Activated CD4-positive, alpha-beta T cell treated with anti-CD3 and anti-CD28 coated beads, Interleukin-2, amount 10 ng/mL, durations not matched to agents 7 days and 5 days (primary cell): ENCODE measurements at regions not wholly inside any gene's neighbourhood (a gene's known extent, or its start where the extent isn't known, plus 50 kb on each side); places are given as distances from the start of the nearest gene placed in this dataset.

Experiments used
- CTCF ChIA-PET: fragments of 350-600 bp; sonication (Branson Sonifier 250); formaldehyde crosslinking; loops from one replicate; lab custom pipeline; 2021; ENCODE audit warnings: antibody characterized with exemption; lab: Charles Lee
- POLR2A ChIA-PET: fragments of 350-600 bp; sonication (Branson Sonifier 250); formaldehyde crosslinking; loops from one replicate; lab custom pipeline; 2021; ENCODE audit warnings: antibody characterized with exemption; lab: Charles Lee
- DNase-seq: peaks from one replicate; pipeline ENCODE4 v3.0.0-alpha.2; 2020
- H3K27ac Mint-ChIP-seq: one replicate; pipeline ENCODE4 v1.8.0; 2021; ENCODE audit warnings: mild to moderate bottlenecking, moderate library complexity, mixed read lengths
- H3K27me3 Mint-ChIP-seq: one replicate; pipeline ENCODE4 v1.8.0; 2021; ENCODE audit warnings: mixed read lengths
- H3K36me3 Mint-ChIP-seq: one replicate; pipeline ENCODE4 v1.8.0; 2021; ENCODE audit warnings: low read depth, mixed read lengths
- H3K4me1 Mint-ChIP-seq: one replicate; pipeline ENCODE4 v1.8.0; 2021; ENCODE audit warnings: mixed read lengths
- H3K4me3 Mint-ChIP-seq: one replicate; pipeline ENCODE4 v1.8.0; 2021; ENCODE audit warnings: mild to moderate bottlenecking, moderate library complexity, mixed read lengths
- H3K9me3 Mint-ChIP-seq: one replicate; pipeline ENCODE4 v1.8.0; 2021; ENCODE audit warnings: mixed read lengths

DNA sequence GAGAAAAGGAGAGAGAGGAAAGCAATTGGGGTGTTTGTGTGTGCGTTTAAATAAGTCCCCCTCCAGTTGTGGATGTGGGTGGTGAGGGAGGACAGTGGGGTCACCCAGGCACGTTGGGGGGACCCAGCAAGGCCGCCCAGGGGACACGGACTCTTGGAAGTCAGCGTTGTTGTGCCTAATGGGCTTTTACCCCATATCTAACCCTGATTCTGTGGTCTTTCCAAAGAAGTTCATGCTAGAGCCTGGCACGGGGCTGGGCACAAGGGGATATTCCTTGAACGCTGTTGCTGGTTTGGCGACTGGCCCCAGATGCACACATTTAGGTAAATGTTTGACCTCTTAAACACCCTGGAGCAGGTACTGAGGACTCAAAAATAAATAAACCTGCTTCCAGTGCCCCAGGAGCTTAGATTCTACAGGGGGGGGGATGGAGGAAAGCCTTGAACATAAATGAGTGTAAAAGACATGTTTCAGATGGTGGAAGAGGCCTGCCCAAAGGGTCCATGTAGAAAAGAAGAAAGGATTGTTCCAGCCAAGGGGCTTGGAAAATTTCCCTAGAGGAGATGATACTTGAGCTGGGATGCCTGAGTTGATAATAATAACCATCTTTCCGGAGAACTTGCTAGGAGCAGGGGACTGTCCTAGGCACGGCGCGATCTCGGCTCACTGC is 97.7 kb upstream of the SIX3 start:
- Mint-ChIP-seq H3K4me1 (peaks cover 4% of the 10 kb centered on the region), H3K36me3 (no peaks in the 10 kb centered on the region), H3K9me3 (no peaks in the 10 kb centered on the region), H3K4me3 (no peak overlapping the region), H3K27ac (no peak overlapping the region), H3K27me3 (peaks cover 7% of the 10 kb centered on the region)
- ChIA-PET POLR2A (no interaction called here), CTCF (interaction anchor here (1.4 to 2.1 kb wide), 2 partner anchors 10 to 41 kb away, joined by 3 to 9 read pairs; no protein-coding TSS in a partner anchor)
- no peak for DNase-seq

DNA sequence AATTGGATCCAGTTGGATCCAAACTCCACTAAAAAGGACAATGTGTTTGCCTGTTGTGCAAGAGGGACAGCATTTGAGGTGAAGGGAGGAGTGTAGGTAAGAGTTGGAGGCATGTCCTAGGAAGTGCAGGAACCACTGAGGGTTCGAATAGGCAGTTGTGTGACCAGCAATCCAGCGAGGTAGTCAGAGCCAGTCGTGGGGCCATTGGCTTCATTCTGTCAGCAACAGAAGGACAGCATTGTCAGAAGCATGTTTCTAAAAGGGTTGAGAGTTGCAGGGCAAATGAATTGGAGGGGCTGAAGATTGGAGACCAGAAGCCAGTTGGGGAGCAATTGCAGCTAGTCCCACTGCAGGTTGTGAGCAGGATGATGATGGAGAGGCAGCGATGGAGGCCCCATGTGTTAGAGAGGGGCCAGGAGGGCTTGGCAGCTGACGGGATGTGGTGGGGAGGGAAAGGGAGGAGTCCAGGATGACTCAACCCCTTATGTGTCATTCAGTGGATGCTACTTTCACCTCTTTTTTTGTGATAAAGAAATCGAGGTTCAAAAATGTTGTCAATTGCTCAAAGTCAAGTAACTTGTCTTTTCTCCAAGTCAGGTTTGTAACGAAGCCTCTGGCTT is 96.7 kb upstream of the SIX3 start:
- Mint-ChIP-seq H3K27me3 (peaks cover 16% of the 10 kb centered on the region), H3K4me3 (no peak overlapping the region), H3K36me3 (no peaks in the 10 kb centered on the region), H3K9me3 (no peaks in the 10 kb centered on the region), H3K4me1 (peaks cover 9% of the 10 kb centered on the region), H3K27ac (no peak overlapping the region)
- ChIA-PET CTCF (interaction anchor here (0.8 to 2.1 kb wide), 3 partner anchors 8 to 40 kb away, joined by 3 to 9 read pairs (median 3); no protein-coding TSS in a partner anchor), POLR2A (no interaction called here)
- DNase-seq = no peak

DNA sequence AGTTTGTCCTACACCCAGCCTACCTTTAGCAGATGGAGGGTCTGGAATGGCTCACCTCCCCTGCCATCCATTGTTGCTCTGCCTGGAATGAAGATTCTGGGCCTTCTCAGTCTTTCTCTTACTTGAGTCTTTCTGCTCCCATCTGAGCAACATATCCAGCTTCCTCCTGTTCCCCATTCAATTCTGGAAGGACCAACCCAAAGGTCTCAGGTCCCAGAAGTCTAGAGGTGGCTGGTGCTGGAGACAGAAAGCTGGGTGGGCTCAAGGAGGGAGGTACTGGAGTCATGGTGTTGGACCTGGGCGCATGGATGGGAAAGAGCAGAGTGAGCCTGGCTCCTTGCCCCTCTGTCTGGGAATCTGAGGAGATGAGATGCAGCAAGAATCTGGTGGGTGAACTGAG is 93.5 kb upstream of the SIX3 start:
- H3K27ac Mint-ChIP-seq = peak overlapping the region; percentile 22
- peaks cover 9% of the 10 kb centered on the region for H3K4me1 Mint-ChIP-seq
- no peak overlapping the region for H3K4me3 Mint-ChIP-seq
- H3K27me3 Mint-ChIP-seq = peaks cover 29% of the 10 kb centered on the region
- ChIA-PET CTCF (no interaction called here), POLR2A (no interaction called here)
- no peaks in the 10 kb centered on the region for H3K9me3 Mint-ChIP-seq
- no peak for DNase-seq
- no peaks in the 10 kb centered on the region for H3K36me3 Mint-ChIP-seq

DNA sequence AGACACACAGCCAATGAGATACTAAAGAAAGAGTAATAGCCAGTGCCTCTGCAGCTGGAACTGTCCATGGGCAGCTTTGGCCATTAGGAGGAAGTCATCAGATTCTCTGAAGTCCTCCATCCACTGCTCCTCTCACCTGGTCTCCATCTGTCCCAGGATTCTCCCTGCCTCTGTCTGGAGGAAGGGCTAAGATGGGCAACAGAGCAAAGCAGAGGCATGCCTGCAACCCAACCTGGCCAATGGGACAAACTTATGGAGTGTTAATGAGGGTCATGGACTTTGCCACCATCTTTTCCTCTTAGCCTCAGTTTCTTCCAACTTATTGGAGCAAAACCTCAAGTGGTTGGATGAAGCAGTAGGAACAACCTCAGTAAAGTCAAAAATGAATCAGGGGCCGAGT is 91.5 kb upstream of the SIX3 start:
- POLR2A ChIA-PET = no interaction called here
- H3K4me3 Mint-ChIP-seq = no peak overlapping the region
- H3K36me3 Mint-ChIP-seq = no peaks in the 10 kb centered on the region
- peaks cover 5% of the 10 kb centered on the region for H3K4me1 Mint-ChIP-seq
- no peaks in the 10 kb centered on the region for H3K9me3 Mint-ChIP-seq
- no peak for DNase-seq
- peaks cover 34% of the 10 kb centered on the region for H3K27me3 Mint-ChIP-seq
- CTCF ChIA-PET = no interaction called here
- H3K27ac Mint-ChIP-seq = no peak overlapping the region

GRCh38 chr2:44851518-44851917 is 90.0 kb upstream of the SIX3 start:
- no peaks in the 10 kb centered on the region for H3K36me3 Mint-ChIP-seq
- H3K4me3 Mint-ChIP-seq = no peak overlapping the region
- no peak for DNase-seq
- ChIA-PET POLR2A (interaction anchor here (0.7 kb wide), 1 partner anchor 25 kb away, joined by 3 read pairs; no protein-coding TSS in a partner anchor), CTCF (no interaction called here)
- no peak overlapping the region for H3K27ac Mint-ChIP-seq
- peaks cover 40% of the 10 kb centered on the region for H3K27me3 Mint-ChIP-seq
- no peaks in the 10 kb centered on the region for H3K9me3 Mint-ChIP-seq
- peaks cover 5% of the 10 kb centered on the region for H3K4me1 Mint-ChIP-seq

DNA sequence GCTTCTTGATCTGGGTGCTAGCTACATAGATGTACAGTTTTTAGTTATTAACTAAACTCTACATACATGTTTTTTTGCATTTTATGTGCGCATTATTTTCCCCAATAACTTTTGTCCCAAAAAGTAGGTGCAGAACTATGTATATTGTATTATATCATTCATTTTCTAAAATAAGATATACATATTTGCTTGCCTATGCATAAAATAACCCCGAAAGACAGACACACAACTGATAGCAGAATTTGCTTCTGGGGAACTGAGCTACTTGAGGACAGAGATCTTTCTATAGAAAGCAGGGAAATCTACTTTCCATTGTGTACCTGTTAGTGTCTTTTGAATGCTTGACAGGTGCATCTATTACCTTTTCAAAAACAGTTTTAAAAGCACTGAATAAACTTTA is 88.9 kb upstream of the SIX3 start:
- H3K4me3 Mint-ChIP-seq = no peak overlapping the region
- H3K9me3 Mint-ChIP-seq = no peaks in the 10 kb centered on the region
- no peak for DNase-seq
- no peaks in the 10 kb centered on the region for H3K36me3 Mint-ChIP-seq
- H3K27me3 Mint-ChIP-seq = peaks cover 44% of the 10 kb centered on the region
- POLR2A ChIA-PET = no interaction called here
- CTCF ChIA-PET = no interaction called here
- H3K4me1 Mint-ChIP-seq = peaks cover 5% of the 10 kb centered on the region
- H3K27ac Mint-ChIP-seq = no peak overlapping the region

- Mint-ChIP-seq H3K36me3 (no peaks in the 10 kb centered on the region), H3K4me1 (no peaks in the 10 kb centered on the region), H3K27me3 (peaks cover 56% of the 10 kb centered on the region), H3K27ac (no peak overlapping the region), H3K4me3 (no peak overlapping the region), H3K9me3 (no peaks in the 10 kb centered on the region)
- ChIA-PET POLR2A (no interaction called here), CTCF (no interaction called here)
- no peak for DNase-seq
Measured at GRCh38 chr2:44859337-44859736, 82.2 kb upstream of the SIX3 start.

GRCh38 chr2:44866152-44866551 is 75.3 kb upstream of the SIX3 start:
- no peak overlapping the region for H3K27ac Mint-ChIP-seq
- H3K4me1 Mint-ChIP-seq = no peaks in the 10 kb centered on the region
- DNase-seq = no peak
- POLR2A ChIA-PET = no interaction called here
- no peaks in the 10 kb centered on the region for H3K36me3 Mint-ChIP-seq
- H3K27me3 Mint-ChIP-seq = peaks cover 52% of the 10 kb centered on the region
- no peaks in the 10 kb centered on the region for H3K9me3 Mint-ChIP-seq
- H3K4me3 Mint-ChIP-seq = no peak overlapping the region
- CTCF ChIA-PET = no interaction called here

DNA sequence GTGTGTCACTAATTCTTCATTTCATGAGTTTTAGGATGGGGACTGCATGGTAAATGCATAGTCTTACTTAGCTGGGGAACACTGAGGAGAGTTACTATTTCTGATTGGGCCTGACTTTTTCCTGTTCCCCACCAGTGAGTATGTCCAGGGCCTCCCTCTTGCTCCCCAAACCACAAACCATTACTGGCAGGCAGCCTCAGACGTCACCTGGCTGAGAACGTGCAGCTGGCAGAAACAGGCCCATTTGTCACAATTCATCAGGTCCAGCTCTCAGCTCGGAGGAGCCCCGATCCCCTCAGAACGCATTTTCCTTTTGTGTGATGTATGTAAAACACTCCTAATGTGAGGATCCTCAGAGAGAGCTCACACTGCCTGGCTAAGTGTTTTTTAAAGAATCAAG is 71.7 kb upstream of the SIX3 start:
- no peak for DNase-seq
- Mint-ChIP-seq H3K27ac (no peak overlapping the region), H3K4me1 (no peaks in the 10 kb centered on the region), H3K9me3 (no peaks in the 10 kb centered on the region), H3K27me3 (peaks cover 49% of the 10 kb centered on the region), H3K4me3 (no peak overlapping the region), H3K36me3 (no peaks in the 10 kb centered on the region)
- ChIA-PET POLR2A (interaction anchor here (0.6 kb wide), 1 partner anchor 307 kb away, joined by 3 read pairs; no protein-coding TSS in a partner anchor), CTCF (interaction anchor here (0.6 kb wide), 1 partner anchor 643 kb away, joined by 3 read pairs; no protein-coding TSS in a partner anchor)

- no peak overlapping the region for H3K27ac Mint-ChIP-seq
- ChIA-PET CTCF (interaction anchor here (1.5 to 1.6 kb wide), 2 partner anchors 11 to 13 kb away, joined by 3 to 6 read pairs; no protein-coding TSS in a partner anchor), POLR2A (no interaction called here)
- no peaks in the 10 kb centered on the region for H3K4me1 Mint-ChIP-seq
- H3K9me3 Mint-ChIP-seq = peaks cover 12% of the 10 kb centered on the region
- no peaks in the 10 kb centered on the region for H3K36me3 Mint-ChIP-seq
- H3K4me3 Mint-ChIP-seq = no peak overlapping the region
- peaks cover 21% of the 10 kb centered on the region for H3K27me3 Mint-ChIP-seq
- no peak for DNase-seq
Measured at GRCh38 chr2:44877417-44877816, 64.1 kb upstream of the SIX3 start.

DNA sequence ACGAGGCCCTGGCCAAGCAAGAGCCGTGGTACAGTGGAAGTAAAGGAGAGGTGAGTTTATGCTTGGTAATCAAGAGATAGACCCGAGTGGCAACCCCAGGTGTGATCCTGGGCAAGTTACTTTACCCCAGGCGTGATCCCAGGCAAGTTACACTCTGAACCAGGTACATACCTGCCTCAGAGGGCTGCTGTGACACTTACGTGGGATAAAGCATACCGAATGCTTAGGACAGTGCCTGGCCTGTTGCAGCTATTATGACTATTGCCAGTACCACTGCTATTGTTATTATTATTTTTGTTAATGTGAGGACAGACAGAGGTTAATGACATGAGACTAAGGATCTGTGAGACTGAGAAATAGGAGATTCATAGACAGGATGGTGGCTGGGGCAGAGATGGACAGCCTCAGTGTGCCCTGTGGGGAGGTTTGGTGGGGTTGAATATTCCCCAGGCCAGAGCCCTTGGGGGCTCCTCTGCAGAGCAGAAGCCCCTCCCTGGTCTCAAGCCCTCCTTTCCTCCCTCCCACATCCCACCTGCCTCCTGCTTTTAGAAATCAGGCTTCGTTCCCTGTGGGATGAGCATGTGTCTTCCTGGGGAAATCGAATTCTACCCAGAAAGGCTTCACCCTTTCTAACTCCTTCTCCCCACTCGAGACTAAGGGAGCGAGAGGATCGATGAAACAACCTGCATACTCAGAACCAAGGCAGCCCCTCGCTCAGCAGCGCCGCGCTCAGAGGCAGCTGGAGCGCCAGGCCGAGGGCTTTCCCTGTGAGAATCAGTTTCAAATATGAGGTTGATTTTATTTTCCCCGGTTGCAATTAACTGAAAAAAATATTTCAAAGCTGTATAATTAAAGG is 62.0 kb upstream of the SIX3 start:
- Mint-ChIP-seq H3K4me3 (no peak overlapping the region), H3K36me3 (no peaks in the 10 kb centered on the region), H3K9me3 (peaks cover 12% of the 10 kb centered on the region), H3K4me1 (no peaks in the 10 kb centered on the region), H3K27ac (no peak overlapping the region), H3K27me3 (peaks cover 8% of the 10 kb centered on the region)
- no peak for DNase-seq
- ChIA-PET CTCF (no interaction called here), POLR2A (no interaction called here)

GRCh38 chr2:44880125-44880483 is 61.4 kb upstream of the SIX3 start:
- Mint-ChIP-seq H3K27me3 (peaks cover 8% of the 10 kb centered on the region), H3K36me3 (no peaks in the 10 kb centered on the region), H3K27ac (no peak overlapping the region), H3K4me3 (no peak overlapping the region), H3K9me3 (peaks cover 11% of the 10 kb centered on the region), H3K4me1 (no peaks in the 10 kb centered on the region)
- CTCF ChIA-PET = no interaction called here
- no peak for DNase-seq
- POLR2A ChIA-PET = no interaction called here

GRCh38 chr2:44881856-44882255 is 59.6 kb upstream of the SIX3 start:
- CTCF ChIA-PET = interaction anchor here (1.1 kb wide), 1 partner anchor 45 kb away, joined by 3 read pairs; no protein-coding TSS in a partner anchor

More at GRCh38 chr2:44881856-44882255, 59.6 kb upstream of the SIX3 start:
- Mint-ChIP-seq H3K4me3 (no peak overlapping the region), H3K27ac (no peak overlapping the region), H3K9me3 (no peaks in the 10 kb centered on the region), H3K36me3 (no peaks in the 10 kb centered on the region), H3K4me1 (no peaks in the 10 kb centered on the region), H3K27me3 (peaks cover 3% of the 10 kb centered on the region)
- DNase-seq = no peak
- POLR2A ChIA-PET = no interaction called here
